ENCODE measurements at regions not wholly inside any gene's neighbourhood (a gene's known extent, or its start where the extent isn't known, plus 50 kb on each side); places are given as distances from the start of the nearest gene placed in this dataset.

- DNase-seq (ENCODE audit: low spot score), result no peak
Measured at GRCh38 chr18:76126327-76126726, 368.7 kb downstream of the ZNF516 start.

GRCh38 chr18:76121011-76121410 is 374.0 kb downstream of the ZNF516 start:
- DNase-seq (ENCODE audit: low spot score), result no peak

DNA sequence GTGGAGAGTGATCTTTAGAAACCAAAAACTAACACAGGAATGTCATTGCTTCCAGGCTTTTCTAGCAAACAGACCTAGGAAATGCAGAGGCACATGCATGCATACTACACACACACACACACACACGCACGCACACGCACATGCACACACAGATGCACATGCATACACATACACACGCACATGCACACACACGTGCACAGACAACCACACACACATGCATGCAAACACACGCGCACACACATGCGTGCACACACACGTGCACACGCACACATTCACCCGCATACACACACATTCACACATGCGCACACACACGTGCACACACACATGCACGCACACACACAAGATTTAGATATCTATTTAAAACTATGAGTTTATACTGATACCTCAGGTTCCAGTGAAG is 379.5 kb downstream of the ZNF516 start:
- DNase-seq (ENCODE audit: low spot score), result no peak

GRCh38 chr18:76113101-76113500 is 381.9 kb downstream of the ZNF516 start:
- DNase-seq (ENCODE audit: low spot score), result no peak

GRCh38 chr18:76102626-76103025 is 392.4 kb downstream of the ZNF516 start:
- no peak for DNase-seq (ENCODE audit: low spot score)

- DNase-seq (ENCODE audit: low spot score), result no peak
Measured at GRCh38 chr18:76102156-76102555, 392.9 kb downstream of the ZNF516 start.

DNA sequence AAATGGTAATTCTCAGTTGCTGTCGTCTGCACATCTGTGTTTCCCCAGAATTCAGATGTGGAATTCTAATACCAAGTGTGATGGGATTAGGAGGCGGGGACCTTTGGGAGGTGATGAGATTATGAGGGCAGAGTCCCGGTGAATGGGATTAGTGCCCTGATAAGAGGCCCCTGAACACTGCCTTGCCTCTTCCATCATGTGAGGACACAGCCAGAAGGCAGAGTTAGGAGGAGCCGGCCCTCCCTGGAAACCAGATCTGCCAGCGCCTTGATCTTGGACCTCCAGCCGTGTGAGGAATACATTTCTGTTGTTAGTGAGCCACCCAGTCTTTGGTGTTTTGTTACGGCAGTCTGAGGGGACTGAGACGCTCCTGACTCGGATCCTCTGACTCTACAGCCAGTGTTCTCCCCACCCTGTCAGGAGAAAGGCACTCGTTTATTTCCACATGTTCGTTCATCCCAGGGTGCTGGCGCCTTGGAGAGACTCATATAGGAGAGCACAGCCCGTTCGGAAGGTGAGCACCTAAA is 395.0 kb downstream of the ZNF516 start:
- no peak for DNase-seq (ENCODE audit: low spot score)

DNA sequence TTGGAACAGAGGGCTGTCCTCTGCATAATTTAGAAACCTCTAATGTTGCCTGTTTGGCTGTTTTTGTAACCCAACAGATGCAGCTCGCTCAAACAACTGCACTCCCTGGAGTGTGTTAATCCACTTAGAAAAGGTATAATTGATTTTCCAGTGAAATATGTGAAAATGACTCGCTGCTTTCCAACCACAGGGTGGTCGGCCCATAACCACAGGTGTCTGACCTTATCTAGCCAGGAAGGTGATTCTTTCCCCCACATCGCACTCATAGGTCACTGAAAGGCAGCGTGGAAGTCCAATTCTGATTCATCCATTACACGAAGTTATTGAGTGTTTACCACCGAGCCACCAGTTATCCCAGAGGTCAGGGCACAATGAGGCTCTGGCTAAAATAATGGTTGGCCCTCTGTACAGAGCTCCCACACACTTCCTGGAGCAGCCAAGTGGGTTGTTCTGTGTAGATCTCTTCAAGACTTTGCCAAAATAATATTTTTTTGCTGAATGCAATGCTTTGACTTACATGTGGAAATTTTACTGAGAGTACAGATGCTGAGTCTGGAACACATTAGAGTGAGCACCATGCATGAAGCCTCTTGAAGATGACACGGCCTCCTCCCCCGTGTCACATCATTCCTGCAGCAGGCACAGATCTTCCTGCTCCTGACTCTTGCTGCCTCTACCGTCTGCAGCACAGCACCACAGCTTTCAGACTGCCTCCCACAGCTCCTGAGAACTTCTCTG is 396.2 kb downstream of the ZNF516 start:
- DNase-seq (ENCODE audit: low spot score), result no peak

DNA sequence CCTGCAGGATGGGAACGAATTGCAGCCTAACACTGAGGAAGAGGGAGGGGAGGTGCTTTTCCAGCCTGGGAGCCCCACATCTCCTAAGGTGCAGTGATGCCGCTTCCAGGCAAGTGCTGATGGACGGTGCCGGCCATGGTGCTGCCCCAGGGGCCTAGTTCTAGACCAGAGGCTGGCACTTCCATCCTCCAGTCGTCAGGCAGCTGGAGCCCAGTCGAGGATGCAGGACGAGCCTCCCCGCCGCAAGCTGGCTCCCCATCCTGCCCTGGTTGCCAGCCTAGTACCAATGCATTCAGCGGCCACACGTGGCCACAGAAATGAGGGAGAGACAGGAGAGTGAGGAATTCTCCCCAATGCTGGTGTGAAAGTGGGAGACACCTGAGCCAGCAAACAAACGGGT is 413.5 kb downstream of the ZNF516 start:
- DNase-seq (ENCODE audit: low spot score), result no peak

GRCh38 chr18:76080430-76080829 is 414.6 kb downstream of the ZNF516 start:
- no peak for DNase-seq (ENCODE audit: low spot score)

GRCh38 chr18:76075777-76076176 is 419.3 kb downstream of the ZNF516 start:
- DNase-seq (ENCODE audit: low spot score), result no peak

- no peak for DNase-seq (ENCODE audit: low spot score)
Measured at GRCh38 chr18:76064998-76065397, 430.0 kb downstream of the ZNF516 start.

DNA sequence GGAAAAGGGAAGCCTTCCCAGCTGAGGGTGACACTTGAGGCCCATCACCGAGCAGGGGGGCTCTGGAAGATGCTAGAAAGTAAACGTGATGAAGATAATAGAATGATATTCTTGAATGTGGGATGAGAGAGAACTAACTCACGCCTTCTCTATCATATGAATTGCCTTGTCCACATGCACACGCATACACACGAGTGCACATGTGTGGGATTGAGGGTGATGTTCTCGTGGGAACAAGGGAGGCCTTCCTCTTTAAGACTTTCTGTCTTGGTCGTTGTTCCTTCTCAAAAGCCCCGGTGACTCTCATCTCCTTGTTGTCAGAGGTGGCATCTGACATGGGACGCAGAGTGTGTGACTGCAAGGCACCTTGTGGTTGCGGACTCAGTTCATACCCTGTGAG is 436.9 kb downstream of the ZNF516 start:
- no peak for DNase-seq (ENCODE audit: low spot score)

DNA sequence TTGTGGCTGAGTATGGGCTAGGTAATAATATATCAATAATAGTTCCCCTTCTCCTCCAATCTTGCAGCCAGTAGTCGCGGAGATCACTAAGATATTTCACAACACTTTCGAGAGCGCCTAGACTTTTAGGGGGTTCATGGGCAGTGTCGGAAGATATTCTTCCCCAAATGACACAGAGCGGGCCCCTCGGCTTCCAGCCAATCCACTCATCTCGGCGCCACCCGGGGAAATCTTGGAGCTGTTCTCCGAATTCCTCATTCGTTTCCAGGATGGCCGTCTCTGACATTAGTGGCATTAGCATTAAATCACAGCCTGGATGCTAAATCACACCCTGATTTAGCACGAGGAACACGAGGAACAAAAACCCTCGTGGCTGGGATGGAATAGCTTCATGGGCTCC is 437.7 kb downstream of the ZNF516 start:
- DNase-seq (ENCODE audit: low spot score), result no peak

GRCh38 chr18:76056471-76057110 is 438.5 kb downstream of the ZNF516 start:
- no peak for DNase-seq (ENCODE audit: low spot score)

GRCh38 chr18:76055578-76055977 is 439.5 kb downstream of the ZNF516 start:
- no peak for DNase-seq (ENCODE audit: low spot score)

- DNase-seq (ENCODE audit: low spot score), result no peak
Measured at GRCh38 chr18:76055025-76055424, 440.0 kb downstream of the ZNF516 start.

GRCh38 chr18:76054156-76054555 is 440.9 kb downstream of the ZNF516 start:
- no peak for DNase-seq (ENCODE audit: low spot score)

- DNase-seq (ENCODE audit: low spot score), result no peak
Measured at GRCh38 chr18:76053551-76053950, 441.5 kb downstream of the ZNF516 start.

DNA sequence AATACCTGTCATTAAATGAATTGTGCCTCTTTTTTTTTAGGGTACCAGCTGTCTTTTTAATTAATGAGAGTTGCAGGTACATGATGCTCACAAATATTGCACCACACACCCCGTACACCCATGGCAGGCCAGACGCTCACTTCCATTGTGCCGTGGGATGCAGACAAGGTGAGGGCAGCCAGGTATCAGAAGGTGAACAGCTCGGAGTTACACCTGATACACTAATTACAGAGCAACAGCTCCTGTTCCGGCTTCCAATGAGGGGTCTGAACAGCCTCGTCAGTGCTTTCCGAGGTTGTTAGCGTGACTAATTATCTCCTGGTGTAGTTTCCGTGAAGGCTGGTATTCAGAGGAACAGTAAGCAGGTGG is 442.8 kb downstream of the ZNF516 start:
- no peak for DNase-seq (ENCODE audit: low spot score)

- DNase-seq (ENCODE audit: low spot score), result no peak
Measured at GRCh38 chr18:76051396-76052226, 443.4 kb downstream of the ZNF516 start.

- DNase-seq (ENCODE audit: low spot score), result no peak
Measured at GRCh38 chr18:76046221-76046620, 448.8 kb downstream of the ZNF516 start.

DNA sequence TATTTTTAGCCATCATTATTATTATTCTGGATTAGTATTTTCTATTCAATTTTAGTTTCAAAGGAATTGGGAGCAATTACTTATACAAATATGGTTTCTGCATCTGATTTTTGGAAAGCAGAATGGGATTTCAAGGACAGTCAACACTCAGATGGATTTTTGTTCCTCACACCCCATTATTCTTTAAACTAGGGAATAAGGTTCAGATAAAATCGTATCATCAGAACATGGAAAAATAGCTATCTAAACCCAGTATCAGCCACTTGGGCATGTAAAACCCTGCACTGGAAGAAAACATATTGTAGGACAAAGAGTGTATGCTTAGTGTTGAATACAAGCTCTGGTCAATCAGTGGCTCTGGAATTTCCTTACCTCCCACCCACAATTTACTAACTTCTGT is 452.5 kb downstream of the ZNF516 start:
- no peak for DNase-seq (ENCODE audit: low spot score)
